ENCODE measurements at regions not wholly inside any gene's neighbourhood (a gene's known extent, or its start where the extent isn't known, plus 50 kb on each side); places are given as distances from the start of the nearest gene placed in this dataset.
A peak's percentile ranks its signal among the peaks of the same experiment; 100 is the strongest.

- TF ChIP-seq CTCF (IDR thresholded peaks at IDR 0.05) (no peak), POLR2A (IDR thresholded peaks at IDR 0.05) (no peak)
- H3K4me1 ChIP-seq, result peaks cover 84% of the 10 kb centered on the region
- H3K36me3 ChIP-seq, result no peaks in the 10 kb centered on the region
- no peak overlapping the region for H3K4me3 ChIP-seq
- 55% methylated on average over 4 of the region's 4 CpGs for WGBS
- peak overlapping the region; percentile 86 for H3K27ac ChIP-seq
- no peaks in the 10 kb centered on the region for H3K9me3 ChIP-seq
- no peak for DNase-seq (ENCODE audit: low spot score in 2 of 2)
- H3K27me3 ChIP-seq, result no peaks in the 10 kb centered on the region
Observed at GRCh38 chr13:99046851-99047250, 69.0 kb upstream of the DOCK9 start.

- Histone ChIP-seq H3K36me3 (no peaks in the 10 kb centered on the region), H3K27me3 (no peaks in the 10 kb centered on the region), H3K9me3 (no peaks in the 10 kb centered on the region), H3K4me3 (no peak overlapping the region), H3K27ac (no peak overlapping the region), H3K4me1 (peaks cover 68% of the 10 kb centered on the region)
- 92% methylated on average over 7 of the region's 7 CpGs for WGBS
- no peak for TF ChIP-seq EP300 (IDR thresholded peaks at IDR 0.05)
- TF ChIP-seq POLR2A (IDR thresholded peaks at IDR 0.05), result no peak
- no peak for TF ChIP-seq CTCF (IDR thresholded peaks at IDR 0.05)
- no peak for TF ChIP-seq POLR2AphosphoS5 (IDR thresholded peaks at IDR 0.05)
- no peak for DNase-seq (ENCODE audit: low spot score in 2 of 2)
Observed at GRCh38 chr13:99050983-99051488, 73.2 kb upstream of the DOCK9 start.

GRCh38 chr13:99051768-99052455 lies 74.0 kb upstream of the DOCK9 start:
- no peaks in the 10 kb centered on the region for H3K9me3 ChIP-seq
- 54% methylated on average over 2 of the region's 2 CpGs for WGBS
- H3K36me3 ChIP-seq, result no peaks in the 10 kb centered on the region
- peaks cover 66% of the 10 kb centered on the region for H3K4me1 ChIP-seq
- H3K27me3 ChIP-seq, result no peaks in the 10 kb centered on the region
- no peak overlapping the region for H3K27ac ChIP-seq
- no peak overlapping the region for H3K4me3 ChIP-seq
- DNase-seq (ENCODE audit: low spot score in 2 of 2), result no peak
- TF ChIP-seq EP300 (IDR thresholded peaks at IDR 0.05), result no peak
- TF ChIP-seq CTCF (IDR thresholded peaks at IDR 0.05), result no peak
- TF ChIP-seq POLR2AphosphoS5 (IDR thresholded peaks at IDR 0.05), result no peak
- no peak for TF ChIP-seq POLR2A (IDR thresholded peaks at IDR 0.05)

- Histone ChIP-seq H3K9me3 (no peaks in the 10 kb centered on the region), H3K27ac (no peak overlapping the region), H3K27me3 (no peaks in the 10 kb centered on the region), H3K36me3 (no peaks in the 10 kb centered on the region), H3K4me3 (no peak overlapping the region), H3K4me1 (peaks cover 70% of the 10 kb centered on the region)
- DNase-seq (ENCODE audit: low spot score in 2 of 2), result no peak
- 62% methylated on average over 5 of the region's 5 CpGs for WGBS
- TF ChIP-seq POLR2A (IDR thresholded peaks at IDR 0.05), result no peak
- TF ChIP-seq POLR2AphosphoS5 (IDR thresholded peaks at IDR 0.05), result no peak
Observed at GRCh38 chr13:99053636-99054233, 75.9 kb upstream of the DOCK9 start.

GRCh38 chr13:99055281-99055680 lies 77.4 kb upstream of the DOCK9 start:
- H3K27ac ChIP-seq, result no peak overlapping the region
- DNase-seq (ENCODE audit: low spot score in 2 of 2), result no peak
- H3K4me3 ChIP-seq, result no peak overlapping the region
- no peaks in the 10 kb centered on the region for H3K27me3 ChIP-seq
- 65% methylated on average over 10 of the region's 10 CpGs for WGBS
- TF ChIP-seq EP300 (IDR thresholded peaks at IDR 0.05), result no peak
- TF ChIP-seq POLR2AphosphoS5 (IDR thresholded peaks at IDR 0.05), result no peak
- TF ChIP-seq CTCF (IDR thresholded peaks at IDR 0.05), result no peak
- TF ChIP-seq POLR2A (IDR thresholded peaks at IDR 0.05), result no peak
- H3K9me3 ChIP-seq, result no peaks in the 10 kb centered on the region
- no peaks in the 10 kb centered on the region for H3K36me3 ChIP-seq
- H3K4me1 ChIP-seq, result peaks cover 70% of the 10 kb centered on the region

Data from suprapubic skin (tissue), 4 donors.